HCT116 (cell line): ENCODE measurements at regions not wholly inside any gene's neighbourhood (a gene's known extent, or its start where the extent isn't known, plus 50 kb on each side); places are given as distances from the start of the nearest gene placed in this dataset.

Experiments used
- ATAC-seq: fragments of 200-7000 bp; cut with Tn5 transposase; 2 replicates; pipeline ENCODE4 v1.9.1; 2020; ENCODE audit warnings: mild to moderate bottlenecking, moderate library complexity
- BruUV-seq: library from RNA; stranded (reverse); fragments of 400-500 nt; replicated peaks from 2 replicates; lab custom pipeline; 2021; lab: Mats Ljungman, UMichigan
- CTCF ChIA-PET: fragments of 300-600 bp; sonication (Branson Sonifier 250); formaldehyde crosslinking; loops from one replicate; lab custom pipeline; 2021; ENCODE audit warnings: antibody characterized with exemption; lab: Charles Lee
- POLR2A ChIA-PET: fragments of 300-600, 350-600 bp; sonication (Branson Sonifier 250); formaldehyde crosslinking; loops from one replicate; lab custom pipeline; 2021; ENCODE audit warnings: antibody characterized with exemption; lab: Charles Lee
- RAD21 ChIA-PET, 2 experiments: fragments of 300-600 bp; sonication (Branson Sonifier 250); formaldehyde crosslinking; loops; one replicate each; lab custom pipeline; 2023; ENCODE audit warnings: low total read pairs in 2 of 2; ENCODE audit not compliant: uncharacterized antibody in 2 of 2, unreplicated experiment in 2 of 2, low non-redundant PET in 1 of 2; lab: Charles Lee
- DNase-seq: peaks from one replicate; pipeline ENCODE4 v3.0.0-alpha.2; 2010; ENCODE audit warnings: low read depth, low spot score
- H2AFZ ChIP-seq: fragments of 200-600 bp; shearing (Covaris generic), sonication (generic); 2 replicates; pipeline ENCODE4 v1.6.1; 2017; ENCODE audit warnings: low read depth, mixed run types, mixed read lengths, antibody characterized with exemption, low read length; ENCODE audit not compliant: poor library complexity, severe bottlenecking
- H3K27ac ChIP-seq: 2 replicates; pipeline ENCODE4 v1.5.1; 2012; ENCODE audit warnings: low read depth, low read length
- H3K27me3 ChIP-seq: fragments of 200-600 bp; sonication (generic); 2 replicates; pipeline ENCODE4 v1.6.1; 2016; ENCODE audit warnings: mixed run types, low read length, mixed read lengths; ENCODE audit not compliant: insufficient read depth
- H3K36me3 ChIP-seq, 2 experiments: fragments of 200-500 bp in 1 of 2; fragments of 200-600 bp in 1 of 2; sonication (Bioruptor generic) in 1 of 2; sonication (generic) in 1 of 2; 2 replicates each; pipeline versions ENCODE4 v1.5.1 to v1.6.1; 2014 to 2016; ENCODE audit warnings: low read length in 2 of 2, inconsistent platforms in 1 of 2, mixed read lengths in 1 of 2, mixed run types in 1 of 2; ENCODE audit not compliant: insufficient read depth in 2 of 2, control insufficient read depth in 1 of 2
- H3K4me1 ChIP-seq, 2 experiments: fragments of 200-600 bp in 1 of 2; sonication (generic) in 1 of 2; 2 replicates each; pipeline versions ENCODE4 v1.5.1 to v1.6.1; 2012 to 2017; ENCODE audit warnings: low read length in 2 of 2, inconsistent platforms in 1 of 2, mild to moderate bottlenecking in 1 of 2, mixed read lengths in 1 of 2, mixed run types in 1 of 2, moderate library complexity in 1 of 2; ENCODE audit not compliant: insufficient read depth in 2 of 2, control insufficient read depth in 1 of 2
- H3K4me2 ChIP-seq: fragments of 200-600 bp; sonication (generic); 2 replicates; pipeline ENCODE4 v1.6.1; 2017; ENCODE audit warnings: mixed run types, low read length, mixed read lengths
- H3K4me3 ChIP-seq, 2 experiments: fragments of 200-600 bp in 1 of 2; sonication (generic) in 1 of 2; replicated peaks in 1 of 2; 2 replicates each; pipeline ENCODE4 v1.5.1; 2011 to 2016; ENCODE audit warnings: low read length in 2 of 2, control low read depth in 1 of 2, low read depth in 1 of 2, mild to moderate bottlenecking in 1 of 2, mixed read lengths in 1 of 2, mixed run types in 1 of 2
- H3K79me2 ChIP-seq: fragments of 200-600 bp; sonication (generic); 2 replicates; pipeline ENCODE4 v1.6.1; 2017; ENCODE audit warnings: mild to moderate bottlenecking, mixed run types, low read length, moderate library complexity, mixed read lengths; ENCODE audit not compliant: insufficient read depth
- H3K9ac ChIP-seq: fragments of 200-600 bp; sonication (generic); 2 replicates; pipeline ENCODE4 v1.6.1; 2016; ENCODE audit warnings: low read length, mixed read lengths
- H3K9me2 ChIP-seq: fragments of 200-600 bp; sonication (generic), shearing (Covaris generic); 2 replicates; pipeline ENCODE4 v1.6.1; 2017; ENCODE audit warnings: mixed run types, mild to moderate bottlenecking, moderate library complexity; ENCODE audit not compliant: insufficient read depth
- H3K9me3 ChIP-seq, 2 experiments: fragments of 200-500 bp in 1 of 2; fragments of 200-600 bp in 1 of 2; sonication (Bioruptor generic) in 1 of 2; sonication (generic) in 1 of 2; 2 replicates each; pipeline ENCODE4 v1.6.1; 2014 to 2017; ENCODE audit warnings: low read length in 2 of 2, mixed read lengths in 2 of 2, inconsistent platforms in 1 of 2, low read depth in 1 of 2, mild to moderate bottlenecking in 1 of 2, mixed run types in 1 of 2, moderate library complexity in 1 of 2; ENCODE audit not compliant: control insufficient read depth in 1 of 2, insufficient read depth in 1 of 2
- H4K20me1 ChIP-seq: fragments of 200-600 bp; sonication (generic), shearing (Covaris generic); 2 replicates; pipeline ENCODE4 v1.6.1; 2017; ENCODE audit warnings: mixed run types, mild to moderate bottlenecking, moderate library complexity; ENCODE audit not compliant: insufficient read depth
- CBX3 ChIP-seq: IDR thresholded peaks from 2 replicates; pipeline ENCODE4 v1.6.1; 2012; ENCODE audit warnings: low read depth
- CEBPB ChIP-seq: IDR thresholded peaks from 2 replicates; pipeline ENCODE4 v1.6.1; 2012; ENCODE audit warnings: low read depth
- EGR1 ChIP-seq: IDR thresholded peaks from 2 replicates; pipeline ENCODE4 v1.6.1; 2012; ENCODE audit warnings: low read depth
- ELF1 ChIP-seq: IDR thresholded peaks from 2 replicates; pipeline ENCODE4 v1.6.1; 2012; ENCODE audit warnings: low read depth, borderline replicate concordance
- JUND ChIP-seq: IDR thresholded peaks from 2 replicates; pipeline ENCODE4 v1.6.1; 2012
- RAD21 ChIP-seq: IDR thresholded peaks from 2 replicates; pipeline ENCODE4 v1.6.1; 2012; ENCODE audit warnings: low read depth, mild to moderate bottlenecking
- SP1 ChIP-seq: IDR thresholded peaks from 2 replicates; pipeline ENCODE4 v1.6.1; 2012; ENCODE audit warnings: low read depth
- SRF ChIP-seq: IDR thresholded peaks from 2 replicates; pipeline ENCODE4 v1.6.1; 2012; ENCODE audit warnings: low read depth
- TCF7L2 ChIP-seq: IDR thresholded peaks from 2 replicates; pipeline ENCODE4 v1.7.0; 2011; ENCODE audit warnings: borderline replicate concordance, inconsistent platforms; ENCODE audit not compliant: insufficient read depth, insufficient read length; ENCODE audit errors: extremely low read depth
- ZFX ChIP-seq: fragments of 450-650 bp; IDR thresholded peaks from 2 replicates; pipeline ENCODE4 v1.6.1; 2017
- intact Hi-C: fragments of 100-400 bp; cut with micrococcal nuclease; formaldehyde crosslinking; loops from 2 replicates; pipeline ENCODE4 v1.10.0; 2022
- TF ChIP-seq, protein P1 (sequence below): IDR thresholded peaks from 2 replicates; pipeline ENCODE4 v1.6.1; 2011; ENCODE audit warnings: mild to moderate bottlenecking, low read length, moderate library complexity; ENCODE audit not compliant: insufficient replicate concordance; ENCODE audit errors: extremely low read depth
- TF ChIP-seq, protein P2 (sequence below): IDR thresholded peaks from 2 replicates; pipeline ENCODE4 v1.6.1; 2012
- TF ChIP-seq, protein P3 (sequence below): IDR thresholded peaks from 2 replicates; pipeline ENCODE4 v1.6.1; 2012; ENCODE audit warnings: low read depth

DNA sequence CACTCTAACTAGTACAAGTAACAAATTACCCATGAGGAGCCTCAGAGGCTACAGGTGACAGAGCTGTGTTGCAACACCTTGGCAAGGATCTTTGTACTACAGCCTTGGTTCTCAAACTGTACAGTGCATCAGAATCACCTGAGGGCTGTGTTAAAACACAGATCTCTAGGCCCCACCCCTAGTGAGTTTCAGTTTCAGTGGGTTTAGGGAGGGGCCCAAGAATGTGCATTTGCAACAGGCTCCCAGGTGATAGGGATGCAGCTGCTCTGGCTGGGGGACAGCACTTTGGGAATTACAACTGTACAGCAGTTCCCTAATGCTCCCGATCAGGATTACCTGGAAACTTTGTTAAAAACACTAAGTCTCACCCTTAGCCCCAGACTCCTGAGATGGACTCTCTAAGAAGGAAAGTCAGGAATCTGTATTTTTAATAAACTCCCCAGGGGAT lies 66.1 kb upstream of the NR2F2 start:
- Histone ChIP-seq H3K4me2 (peak overlapping the region; percentile 71), H3K79me2 (no peaks in the 10 kb centered on the region), H3K9ac (peak overlapping the region; percentile 54), H3K36me3 (0 out of 4 replicates have a peak, but pooled peaks cover 0 to 7% of the 10 kb centered on the region in 2 experiments), H3K9me2 (no peaks in the 10 kb centered on the region), H3K27me3 (no peaks in the 10 kb centered on the region), H4K20me1 (no peaks in the 10 kb centered on the region), H3K27ac (peak overlapping the region; percentile 53), H3K4me3 (peak overlapping the region; percentile 6 to 27; a peak in 3 of 4 replicates), H3K9me3 (no peaks in the 10 kb centered on the region), H2AFZ (no peak overlapping the region), H3K4me1 (peaks cover 44 to 90% of the 10 kb centered on the region in 2 experiments)
- BruUV-seq: no TSS peak
- POLR2A ChIA-PET: interaction anchor here (0.6 to 2.1 kb wide), 3 partner anchors 9 to 628 kb away, joined by 3 to 15 read pairs (median 3); partner anchors contain the start of gene NR2F2
- intact Hi-C loops: no loop called here
- DNase-seq (peak; percentile 65), ATAC-seq (peak; percentile 81)
- CTCF ChIA-PET: interaction anchor here (1.1 kb wide), 1 partner anchor 9 kb away, joined by 3 read pairs; no protein-coding TSS in a partner anchor
- TF ChIP-seq SRF (0 out of 2 replicates have a peak, but pooled peaks have one; percentile 12), SP1 (peak; percentile 28; the same call in 1 of the 2 replicates), RAD21 (0 out of 2 replicates have a peak, but pooled peaks have one; percentile 7), CEBPB (peak; percentile 92), ELF1 (no peak), JUND (0 out of 2 replicates have a peak, but pooled peaks have one; percentile 11)
- RAD21 ChIA-PET: no interaction called here

DNA sequence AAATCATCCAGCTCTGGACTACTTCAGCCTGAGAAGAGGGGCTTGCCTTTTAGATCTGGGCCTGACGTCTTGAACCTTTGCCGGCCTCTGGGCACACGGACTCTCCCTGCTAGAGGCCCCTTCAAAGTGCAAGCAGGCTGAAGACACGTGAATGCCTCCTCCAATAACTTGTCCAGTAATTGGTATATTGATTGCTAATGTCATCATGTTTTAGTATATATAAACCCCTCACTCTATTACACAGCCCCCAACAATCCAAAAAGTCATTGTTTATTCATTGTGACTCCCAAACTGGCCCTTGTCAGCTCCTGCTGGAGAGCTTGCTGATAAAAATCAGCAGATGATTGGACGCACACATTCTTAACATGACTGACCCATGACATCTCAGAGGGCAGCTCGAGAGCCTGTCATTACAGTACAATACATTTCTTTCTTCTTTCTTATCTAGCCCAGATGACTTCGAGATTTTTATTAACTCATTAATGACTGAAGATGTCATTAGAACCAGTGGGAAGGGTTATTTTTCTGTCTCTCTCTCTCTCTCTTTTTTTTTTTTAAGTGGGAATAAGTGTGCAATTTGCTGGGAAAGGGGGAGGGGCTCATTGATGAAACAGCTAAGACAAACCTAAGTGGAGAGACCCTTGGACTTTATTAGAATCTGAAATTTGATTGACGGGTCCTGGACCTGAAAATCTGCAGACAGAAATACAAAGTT lies 65.5 kb upstream of the NR2F2 start:
- no TSS peak for BruUV-seq
- Histone ChIP-seq H3K79me2 (no peaks in the 10 kb centered on the region), H3K9ac (peak overlapping the region; percentile 54), H3K36me3 (0 out of 4 replicates have a peak, but pooled peaks cover 0 to 7% of the 10 kb centered on the region in 2 experiments), H3K4me2 (peak overlapping the region; percentile 71), H3K4me1 (peaks cover 50 to 90% of the 10 kb centered on the region in 2 experiments), H4K20me1 (no peaks in the 10 kb centered on the region), H3K9me3 (no peaks in the 10 kb centered on the region), H3K27me3 (no peaks in the 10 kb centered on the region), H3K4me3 (peak overlapping the region; percentile 6 to 27; a peak in 3 of 4 replicates), H2AFZ (no peak overlapping the region), H3K27ac (peak overlapping the region; percentile 53), H3K9me2 (no peaks in the 10 kb centered on the region)
- intact Hi-C loops: no loop called here
- DNase-seq (peak; percentile 74), ATAC-seq (peak; percentile 80)
- ChIA-PET POLR2A (interaction anchor here (1.0 to 2.1 kb wide), 3 partner anchors 9 to 21 kb away, joined by 3 to 15 read pairs (median 3); no protein-coding TSS in a partner anchor), RAD21 (no interaction called here), CTCF (interaction anchor here (1.1 kb wide), 1 partner anchor 9 kb away, joined by 3 read pairs; no protein-coding TSS in a partner anchor)
- TF ChIP-seq ZFX: no peak
- TF ChIP-seq, protein P1, sequence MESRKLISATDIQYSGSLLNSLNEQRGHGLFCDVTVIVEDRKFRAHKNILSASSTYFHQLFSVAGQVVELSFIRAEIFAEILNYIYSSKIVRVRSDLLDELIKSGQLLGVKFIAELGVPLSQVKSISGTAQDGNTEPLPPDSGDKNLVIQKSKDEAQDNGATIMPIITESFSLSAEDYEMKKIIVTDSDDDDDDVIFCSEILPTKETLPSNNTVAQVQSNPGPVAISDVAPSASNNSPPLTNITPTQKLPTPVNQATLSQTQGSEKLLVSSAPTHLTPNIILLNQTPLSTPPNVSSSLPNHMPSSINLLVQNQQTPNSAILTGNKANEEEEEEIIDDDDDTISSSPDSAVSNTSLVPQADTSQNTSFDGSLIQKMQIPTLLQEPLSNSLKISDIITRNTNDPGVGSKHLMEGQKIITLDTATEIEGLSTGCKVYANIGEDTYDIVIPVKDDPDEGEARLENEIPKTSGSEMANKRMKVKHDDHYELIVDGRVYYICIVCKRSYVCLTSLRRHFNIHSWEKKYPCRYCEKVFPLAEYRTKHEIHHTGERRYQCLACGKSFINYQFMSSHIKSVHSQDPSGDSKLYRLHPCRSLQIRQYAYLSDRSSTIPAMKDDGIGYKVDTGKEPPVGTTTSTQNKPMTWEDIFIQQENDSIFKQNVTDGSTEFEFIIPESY: no peak
- TF ChIP-seq TCF7L2: no peak
- no peak for TF ChIP-seq CBX3
- no peak for TF ChIP-seq EGR1
- TF ChIP-seq JUND: peak; percentile 21; the same call in 1 of the 2 replicates
- no peak for TF ChIP-seq RAD21
- TF ChIP-seq, protein P2, sequence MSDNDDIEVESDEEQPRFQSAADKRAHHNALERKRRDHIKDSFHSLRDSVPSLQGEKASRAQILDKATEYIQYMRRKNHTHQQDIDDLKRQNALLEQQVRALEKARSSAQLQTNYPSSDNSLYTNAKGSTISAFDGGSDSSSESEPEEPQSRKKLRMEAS: no peak
- TF ChIP-seq, protein P3, sequence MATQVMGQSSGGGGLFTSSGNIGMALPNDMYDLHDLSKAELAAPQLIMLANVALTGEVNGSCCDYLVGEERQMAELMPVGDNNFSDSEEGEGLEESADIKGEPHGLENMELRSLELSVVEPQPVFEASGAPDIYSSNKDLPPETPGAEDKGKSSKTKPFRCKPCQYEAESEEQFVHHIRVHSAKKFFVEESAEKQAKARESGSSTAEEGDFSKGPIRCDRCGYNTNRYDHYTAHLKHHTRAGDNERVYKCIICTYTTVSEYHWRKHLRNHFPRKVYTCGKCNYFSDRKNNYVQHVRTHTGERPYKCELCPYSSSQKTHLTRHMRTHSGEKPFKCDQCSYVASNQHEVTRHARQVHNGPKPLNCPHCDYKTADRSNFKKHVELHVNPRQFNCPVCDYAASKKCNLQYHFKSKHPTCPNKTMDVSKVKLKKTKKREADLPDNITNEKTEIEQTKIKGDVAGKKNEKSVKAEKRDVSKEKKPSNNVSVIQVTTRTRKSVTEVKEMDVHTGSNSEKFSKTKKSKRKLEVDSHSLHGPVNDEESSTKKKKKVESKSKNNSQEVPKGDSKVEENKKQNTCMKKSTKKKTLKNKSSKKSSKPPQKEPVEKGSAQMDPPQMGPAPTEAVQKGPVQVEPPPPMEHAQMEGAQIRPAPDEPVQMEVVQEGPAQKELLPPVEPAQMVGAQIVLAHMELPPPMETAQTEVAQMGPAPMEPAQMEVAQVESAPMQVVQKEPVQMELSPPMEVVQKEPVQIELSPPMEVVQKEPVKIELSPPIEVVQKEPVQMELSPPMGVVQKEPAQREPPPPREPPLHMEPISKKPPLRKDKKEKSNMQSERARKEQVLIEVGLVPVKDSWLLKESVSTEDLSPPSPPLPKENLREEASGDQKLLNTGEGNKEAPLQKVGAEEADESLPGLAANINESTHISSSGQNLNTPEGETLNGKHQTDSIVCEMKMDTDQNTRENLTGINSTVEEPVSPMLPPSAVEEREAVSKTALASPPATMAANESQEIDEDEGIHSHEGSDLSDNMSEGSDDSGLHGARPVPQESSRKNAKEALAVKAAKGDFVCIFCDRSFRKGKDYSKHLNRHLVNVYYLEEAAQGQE: no peak
- TF ChIP-seq CEBPB: no peak
